ENCODE measurements at regions not wholly inside any gene's neighbourhood (a gene's known extent, or its start where the extent isn't known, plus 50 kb on each side); places are given as distances from the start of the nearest gene placed in this dataset.

- H4K20me1 ChIP-seq (ENCODE audit: control insufficient read depth, insufficient read depth) = no peaks in the 10 kb centered on the region
- no peak for TF ChIP-seq E2F4 (IDR thresholded peaks at IDR 0.05; ENCODE audit: low read depth, low read length)
- no peak for TF ChIP-seq EP300 (IDR thresholded peaks at IDR 0.05; ENCODE audit: borderline replicate concordance in 1 of 2, control insufficient read depth in 1 of 2, low read depth in 2 of 2, low read length in 2 of 2)
- TF ChIP-seq JUNB (IDR thresholded peaks at IDR 0.05) = no peak
- no peak for TF ChIP-seq RB1 (IDR thresholded peaks at IDR 0.05; ENCODE audit: borderline replicate concordance)
- TF ChIP-seq SKIL (IDR thresholded peaks at IDR 0.05; ENCODE audit: low read depth, poor library complexity, severe bottlenecking) = no peak
- TF ChIP-seq PKNOX1 (IDR thresholded peaks at IDR 0.05) = no peak
- no peak for TF ChIP-seq YBX1 (IDR thresholded peaks at IDR 0.05)
- TF ChIP-seq STAT3 (IDR thresholded peaks at IDR 0.05; ENCODE audit: low read depth, low read length) = no peak
- no peak for TF ChIP-seq RCOR1 (conservative IDR thresholded peaks at IDR 0.05; ENCODE audit: low read depth, low read length)
- TF ChIP-seq RAD21 (IDR thresholded peaks at IDR 0.05; ENCODE audit: insufficient read depth, low read depth, low read length) = no peak
- TF ChIP-seq REST (IDR thresholded peaks at IDR 0.05; ENCODE audit: low read depth, low read length) = no peak
- no peak for TF ChIP-seq NFYA (IDR thresholded peaks at IDR 0.05; ENCODE audit: borderline replicate concordance, low read depth, low read length)
- TF ChIP-seq SIX5 (IDR thresholded peaks at IDR 0.05; ENCODE audit: low read depth, low read length, severe bottlenecking) = no peak
- TF ChIP-seq TBL1XR1 (IDR thresholded peaks at IDR 0.05; ENCODE audit: low read depth, low read length) = no peak
- no peak for TF ChIP-seq IRF5 (IDR thresholded peaks at IDR 0.05; ENCODE audit: borderline replicate concordance)
Observed at GRCh38 chr20:5265662-5265985, 51.1 kb downstream of the PROKR2 start.

More at GRCh38 chr20:5265662-5265985, 51.1 kb downstream of the PROKR2 start:
- H3K4me1 ChIP-seq (ENCODE audit: control insufficient read depth, insufficient read depth, low read length) = no peaks in the 10 kb centered on the region
- H3K27me3 ChIP-seq (replicated peaks in 1 of 2; ENCODE audit: control insufficient read depth in 2 of 2, insufficient read depth in 2 of 2, low read length in 1 of 2) = peaks cover 0 to 2% of the 10 kb centered on the region in 2 experiments; a peak in 2 of 4 replicates
- no peak overlapping the region for H3K4me2 ChIP-seq (ENCODE audit: control insufficient read depth, insufficient read depth)
- intact Hi-C loops (cut with micrococcal nuclease; ENCODE audit: unreplicated experiment) (no loop called here), in situ Hi-C loops (cut with MboI) (no loop called here)
- H3K9me3 ChIP-seq (replicated peaks; ENCODE audit: control insufficient read depth, insufficient read depth, low read length) = no peaks in the 10 kb centered on the region
- no peak overlapping the region for H2AFZ ChIP-seq (ENCODE audit: control insufficient read depth, low read depth, low read length)
- RAD21 ChIA-PET (ENCODE audit: unreplicated experiment) = no interaction called here
- no peak for DNase-seq (ENCODE audit: low read depth, low spot score)
- no peak overlapping the region for H3K4me3 ChIP-seq
- BruUV-seq (replicated peaks) = no TSS peak
- H3K36me3 ChIP-seq (ENCODE audit: control insufficient read depth in 2 of 2, insufficient read depth in 2 of 2, low read length in 1 of 2) = no peaks in the 10 kb centered on the region
- POLR2A ChIA-PET = no interaction called here
- ATAC-seq = no peak
- 8% methylated on average over 2 of the region's 2 CpGs for WGBS (ENCODE audit: insufficient coverage, insufficient replicate concordance, low lambda C conversion rate, missing lambda C conversion rate)
- CTCF ChIA-PET = interaction anchor here (0.5 to 0.7 kb wide), 2 partner anchors 42 to 895 kb away, joined by 3 read pairs; no protein-coding TSS in a partner anchor
- SMC1A ChIA-PET (ENCODE audit: uncharacterized antibody, unreplicated experiment) = interaction anchor here (0.9 kb wide), 1 partner anchor 10 kb away, joined by 3 read pairs; no protein-coding TSS in a partner anchor
- H3K27ac ChIP-seq (ENCODE audit: control insufficient read depth, insufficient read depth) = no peak overlapping the region
- no peak for FAIRE-seq
- no peak overlapping the region for H3K9ac ChIP-seq (ENCODE audit: control insufficient read depth, insufficient read depth, low read length)
- H3K79me2 ChIP-seq (ENCODE audit: control insufficient read depth, insufficient read depth, low read length) = no peaks in the 10 kb centered on the region
